Thyroid gland (tissue), 4 donors: ENCODE measurements at regions not wholly inside any gene's neighbourhood (a gene's known extent, or its start where the extent isn't known, plus 50 kb on each side); places are given as distances from the start of the nearest gene placed in this dataset.

Experiments
- DNase-seq, 2 donors: peaks; one replicate each; pipeline ENCODE4 v3.0.0-alpha.2; 2019
- H3K27ac ChIP-seq, 3 donors: fragments of 200-600 bp; sonication (generic); 1 replicate in 2 of 3; 2 replicates in 1 of 3; pipeline ENCODE4 v1.5.1; 2016 to 2019; ENCODE audit warnings: mild to moderate bottlenecking in 1 of 3, moderate library complexity in 1 of 3
- H3K27me3 ChIP-seq: fragments of 200-600 bp; sonication (generic); one replicate; pipeline ENCODE4 v1.5.1; 2019
- H3K36me3 ChIP-seq, 2 donors: fragments of 200-600 bp; sonication (generic); one replicate each; pipeline ENCODE4 v1.5.1; 2016 to 2019
- H3K4me1 ChIP-seq, 2 donors: fragments of 200-600 bp; sonication (generic); one replicate each; pipeline ENCODE4 v1.5.1; 2017 to 2019
- H3K4me3 ChIP-seq, 3 donors: fragments of 200-600 bp; sonication (generic); replicated peaks in 1 of 3; 1 replicate in 2 of 3; 2 replicates in 1 of 3; pipeline ENCODE4 v1.5.1; 2016; ENCODE audit warnings: mild to moderate bottlenecking in 1 of 3
- H3K9me3 ChIP-seq: fragments of 200-600 bp; sonication (generic); one replicate; pipeline ENCODE4 v1.5.1; 2017
- POLR2A ChIP-seq, 2 donors: fragments of 450-650 bp; IDR thresholded peaks; one replicate each; pipeline ENCODE4 v1.6.1; 2017; ENCODE audit warnings: antibody characterized with exemption in 2 of 2, mild to moderate bottlenecking in 2 of 2, moderate library complexity in 1 of 2
- WGBS, 2 donors: methylation state at CpG; one replicate each; pipeline ENCODE4 v1.1.5; 2017; 5-methylcytosine and 5-hydroxymethylcytosine counted together
- intact Hi-C: fragments of 100-400 bp; cut with DNase I; formaldehyde crosslinking; loops from one replicate; pipeline ENCODE4 v1.15.1; 2023
- TF ChIP-seq, protein P1 (sequence below), 6 experiments: fragments of 200-600 bp in 3 of 6; fragments of 450-650 bp in 3 of 6; sonication (generic) in 3 of 6; IDR thresholded peaks; one replicate each; pipeline ENCODE4 v1.5.1; 2016 to 2019; ENCODE audit warnings: antibody characterized with exemption in 6 of 6, mild to moderate bottlenecking in 2 of 6, inconsistent platforms in 1 of 6, moderate library complexity in 1 of 6

DNA sequence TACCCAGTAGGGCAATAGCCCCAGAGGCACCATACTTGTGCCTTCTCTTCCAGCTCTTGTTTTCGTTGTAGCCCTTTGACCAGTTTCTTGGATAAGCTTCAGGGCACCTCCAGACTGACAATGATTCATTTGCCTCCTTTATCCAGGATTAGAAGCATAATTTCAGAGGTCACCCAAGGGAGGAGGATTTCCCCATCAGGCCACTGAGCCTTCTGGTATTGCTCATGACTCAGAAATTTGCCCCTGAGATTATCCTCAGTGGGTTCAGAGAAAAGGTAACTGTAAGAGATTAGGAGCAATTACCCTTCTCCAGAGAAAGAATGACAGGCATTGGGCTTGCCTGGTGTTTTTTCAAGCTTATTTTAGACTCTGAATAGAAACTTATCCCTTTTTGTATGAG is 147.9 kb downstream of the MSX2 start:
- WGBS, 2 donors, result 61 to 90% methylated on average over 1 of the region's 1 CpG
- Histone ChIP-seq H3K9me3 (no peaks in the 10 kb centered on the region), H3K4me1 (no peaks in the 10 kb centered on the region), H3K27me3 (no peaks in the 10 kb centered on the region), H3K36me3 (no peaks in the 10 kb centered on the region), H3K27ac (no peak overlapping the region), H3K4me3 (no peak overlapping the region)
- TF ChIP-seq POLR2A (IDR thresholded peaks at IDR 0.05), result no peak
- TF ChIP-seq, protein P1, sequence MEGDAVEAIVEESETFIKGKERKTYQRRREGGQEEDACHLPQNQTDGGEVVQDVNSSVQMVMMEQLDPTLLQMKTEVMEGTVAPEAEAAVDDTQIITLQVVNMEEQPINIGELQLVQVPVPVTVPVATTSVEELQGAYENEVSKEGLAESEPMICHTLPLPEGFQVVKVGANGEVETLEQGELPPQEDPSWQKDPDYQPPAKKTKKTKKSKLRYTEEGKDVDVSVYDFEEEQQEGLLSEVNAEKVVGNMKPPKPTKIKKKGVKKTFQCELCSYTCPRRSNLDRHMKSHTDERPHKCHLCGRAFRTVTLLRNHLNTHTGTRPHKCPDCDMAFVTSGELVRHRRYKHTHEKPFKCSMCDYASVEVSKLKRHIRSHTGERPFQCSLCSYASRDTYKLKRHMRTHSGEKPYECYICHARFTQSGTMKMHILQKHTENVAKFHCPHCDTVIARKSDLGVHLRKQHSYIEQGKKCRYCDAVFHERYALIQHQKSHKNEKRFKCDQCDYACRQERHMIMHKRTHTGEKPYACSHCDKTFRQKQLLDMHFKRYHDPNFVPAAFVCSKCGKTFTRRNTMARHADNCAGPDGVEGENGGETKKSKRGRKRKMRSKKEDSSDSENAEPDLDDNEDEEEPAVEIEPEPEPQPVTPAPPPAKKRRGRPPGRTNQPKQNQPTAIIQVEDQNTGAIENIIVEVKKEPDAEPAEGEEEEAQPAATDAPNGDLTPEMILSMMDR (IDR thresholded peaks at IDR 0.05), result no peak
- DNase-seq, result no peak
- intact Hi-C loops, result no loop called here

DNA sequence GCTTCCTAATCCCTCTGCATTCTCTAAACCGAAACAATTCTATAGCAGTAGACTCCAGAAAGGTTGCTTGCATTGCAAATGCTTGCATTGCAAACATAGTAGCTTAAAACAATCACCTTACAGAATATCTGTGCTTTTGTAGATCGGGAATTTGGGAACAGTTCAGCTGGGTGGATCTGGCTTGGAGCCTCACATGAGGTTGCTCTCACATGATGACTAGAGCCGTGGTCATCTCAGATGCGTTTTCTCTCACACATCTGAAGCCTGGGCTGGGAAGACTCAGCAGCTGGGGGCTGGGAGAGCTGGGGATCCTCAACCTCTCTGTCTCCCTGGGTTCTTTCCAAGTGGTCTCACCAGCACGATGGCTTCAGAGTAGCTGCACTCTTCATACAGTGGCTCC is 127.8 kb downstream of the MSX2 start:
- 50 to 62% methylated on average over 5 of the region's 5 CpGs for WGBS, 2 donors
- intact Hi-C loops, result no loop called here
- Histone ChIP-seq H3K4me1 (no peaks in the 10 kb centered on the region), H3K4me3 (no peak overlapping the region), H3K36me3 (no peaks in the 10 kb centered on the region), H3K27me3 (no peaks in the 10 kb centered on the region), H3K27ac (no peak overlapping the region), H3K9me3 (no peaks in the 10 kb centered on the region)
- DNase-seq, result no peak
- no peak for TF ChIP-seq POLR2A (IDR thresholded peaks at IDR 0.05)
- TF ChIP-seq, protein P1 (IDR thresholded peaks at IDR 0.05), result no peak

GRCh38 chr5:174850565-174851169 is 126.3 kb downstream of the MSX2 start:
- no peaks in the 10 kb centered on the region for H3K9me3 ChIP-seq
- H3K4me1 ChIP-seq, result no peaks in the 10 kb centered on the region
- 51 to 66% methylated on average over 4 of the region's 4 CpGs for WGBS, 2 donors
- no peak overlapping the region for H3K4me3 ChIP-seq
- no peaks in the 10 kb centered on the region for H3K36me3 ChIP-seq
- TF ChIP-seq POLR2A (IDR thresholded peaks at IDR 0.05), result no peak
- TF ChIP-seq, protein P1 (IDR thresholded peaks at IDR 0.05), result no peak
- intact Hi-C loops, result no loop called here
- no peak for DNase-seq
- no peak overlapping the region for H3K27ac ChIP-seq
- H3K27me3 ChIP-seq, result no peaks in the 10 kb centered on the region

DNA sequence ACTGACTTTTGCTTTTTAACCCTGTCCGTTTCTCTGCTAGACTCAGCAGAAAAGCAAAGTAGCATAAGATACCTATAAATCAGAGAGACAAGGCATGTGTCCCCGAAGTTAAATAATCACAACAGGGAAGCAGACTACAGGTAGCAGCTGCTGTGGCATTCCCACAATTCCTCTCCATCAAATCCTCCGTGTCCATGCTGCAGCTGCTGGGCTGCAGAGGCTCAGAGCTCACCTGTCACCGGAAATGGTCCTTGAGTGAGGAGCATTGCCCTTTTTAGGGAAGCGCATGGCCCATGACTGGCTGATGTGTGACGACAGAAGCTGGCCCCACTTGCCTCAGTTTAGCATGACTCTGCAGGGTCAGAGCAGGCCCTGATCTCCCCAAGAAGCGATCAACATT is 125.0 kb downstream of the MSX2 start:
- Histone ChIP-seq H3K27me3 (no peaks in the 10 kb centered on the region), H3K27ac (no peak overlapping the region), H3K4me1 (no peaks in the 10 kb centered on the region), H3K36me3 (no peaks in the 10 kb centered on the region), H3K9me3 (no peaks in the 10 kb centered on the region), H3K4me3 (no peak overlapping the region)
- intact Hi-C loops, result no loop called here
- 72 to 77% methylated on average over 7 of the region's 7 CpGs for WGBS, 2 donors
- TF ChIP-seq, protein P1 (IDR thresholded peaks at IDR 0.05), result no peak
- TF ChIP-seq POLR2A (IDR thresholded peaks at IDR 0.05), result no peak
- DNase-seq, result no peak

DNA sequence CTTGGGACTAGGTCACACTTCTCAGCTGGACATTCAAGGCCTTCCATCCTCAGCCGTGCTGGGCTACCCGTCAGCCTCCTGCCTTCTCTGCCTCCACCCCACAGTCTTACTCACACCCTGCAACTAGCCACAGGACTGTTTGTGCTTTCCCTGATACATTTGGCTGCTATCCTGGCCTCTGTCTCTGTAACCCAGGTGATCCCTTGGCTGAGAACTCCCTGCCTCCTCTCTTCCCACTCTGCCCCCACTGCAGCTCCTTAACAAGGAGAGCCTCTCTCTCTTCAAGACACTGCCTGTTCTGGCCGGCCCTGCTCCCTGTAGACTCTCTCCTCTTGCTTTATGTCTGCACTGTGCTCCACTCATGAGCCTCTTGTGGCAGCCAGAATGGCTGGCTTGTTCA is 120.6 kb downstream of the MSX2 start:
- intact Hi-C loops, result no loop called here
- WGBS, 2 donors, result 60 to 64% methylated on average over 3 of the region's 3 CpGs
- no peaks in the 10 kb centered on the region for H3K9me3 ChIP-seq
- TF ChIP-seq, protein P1 (IDR thresholded peaks at IDR 0.05), result no peak
- TF ChIP-seq POLR2A (IDR thresholded peaks at IDR 0.05), result no peak
- H3K4me3 ChIP-seq, result no peak overlapping the region
- no peak overlapping the region for H3K27ac ChIP-seq
- no peak for DNase-seq
- H3K27me3 ChIP-seq, result no peaks in the 10 kb centered on the region
- no peaks in the 10 kb centered on the region for H3K4me1 ChIP-seq
- no peaks in the 10 kb centered on the region for H3K36me3 ChIP-seq
